ENCODE measurements at regions not wholly inside any gene's neighbourhood (a gene's known extent, or its start where the extent isn't known, plus 50 kb on each side); places are given as distances from the start of the nearest gene placed in this dataset.

GRCh38 chr2:183269956-183270355 lies 145.7 kb downstream of the NUP35 start:
- intact Hi-C loops (cut with DNase I), result no loop called here
- DNase-seq, result no peak

GRCh38 chr2:183283209-183283608 lies 159.0 kb downstream of the NUP35 start:
- no peak for DNase-seq
- intact Hi-C loops (cut with DNase I), result no loop called here

- no peak for DNase-seq
- intact Hi-C loops (cut with DNase I), result no loop called here
Observed at GRCh38 chr2:183284606-183285005, 160.4 kb downstream of the NUP35 start.

GRCh38 chr2:183291436-183291835 lies 167.2 kb downstream of the NUP35 start:
- intact Hi-C loops (cut with DNase I), result no loop called here
- DNase-seq, result no peak

GRCh38 chr2:183292028-183292427 lies 167.8 kb downstream of the NUP35 start:
- intact Hi-C loops (cut with DNase I), result no loop called here

GRCh38 chr2:183339311-183339710 lies 215.1 kb downstream of the NUP35 start:
- DNase-seq, result no peak
- intact Hi-C loops (cut with DNase I), result no loop called here

More at GRCh38 chr2:183292028-183292427, 167.8 kb downstream of the NUP35 start:
- DNase-seq, result no peak

GRCh38 chr2:183341057-183341456 lies 216.8 kb downstream of the NUP35 start:
- intact Hi-C loops (cut with DNase I), result no loop called here
- no peak for DNase-seq

GRCh38 chr2:183347969-183348368 lies 223.7 kb downstream of the NUP35 start:
- intact Hi-C loops (cut with DNase I), result no loop called here
- DNase-seq, result no peak

GRCh38 chr2:183348492-183348891 lies 224.2 kb downstream of the NUP35 start:
- intact Hi-C loops (cut with DNase I), result no loop called here
- no peak for DNase-seq

- peak; percentile 35 to 94 (median 43) for DNase-seq
- intact Hi-C loops (cut with DNase I), result no loop called here
Observed at GRCh38 chr2:183349091-183349490, 224.8 kb downstream of the NUP35 start.

- DNase-seq, result peak in 2 of 10 donors; percentile 10 to 15
- intact Hi-C loops (cut with DNase I), result loop anchor here (5.0 kb wide), 1 partner anchor 113 kb away; no protein-coding TSS in a partner anchor
Observed at GRCh38 chr2:183359867-183360266, 235.6 kb downstream of the NUP35 start.

GRCh38 chr2:183371545-183371944 lies 247.3 kb downstream of the NUP35 start:
- intact Hi-C loops (cut with DNase I), result no loop called here
- no peak for DNase-seq

GRCh38 chr2:183375821-183376220 lies 251.6 kb downstream of the NUP35 start:
- intact Hi-C loops (cut with DNase I), result no loop called here
- DNase-seq, result no peak

GRCh38 chr2:183383854-183384253 lies 259.6 kb downstream of the NUP35 start:
- DNase-seq, result no peak
- intact Hi-C loops (cut with DNase I), result no loop called here

GRCh38 chr2:183389546-183390080 lies 265.4 kb downstream of the NUP35 start:
- peak in 2 of 10 donors; percentile 49 to 56 for DNase-seq
- intact Hi-C loops (cut with DNase I), result no loop called here

- intact Hi-C loops (cut with DNase I), result no loop called here
- DNase-seq, result peak in 2 of 10 donors; percentile 76 to 80
Observed at GRCh38 chr2:183390109-183390508, 265.9 kb downstream of the NUP35 start.

GRCh38 chr2:183404392-183404791 lies 280.1 kb downstream of the NUP35 start:
- peak in 2 of 10 donors; percentile 59 for DNase-seq
- intact Hi-C loops (cut with DNase I), result no loop called here

GRCh38 chr2:183408562-183408961 lies 284.3 kb downstream of the NUP35 start:
- DNase-seq, result no peak
- intact Hi-C loops (cut with DNase I), result no loop called here

GRCh38 chr2:183409662-183410061 lies 285.4 kb downstream of the NUP35 start:
- DNase-seq, result no peak
- intact Hi-C loops (cut with DNase I), result no loop called here

GRCh38 chr2:183416753-183417152 lies 292.5 kb downstream of the NUP35 start:
- DNase-seq, result no peak
- intact Hi-C loops (cut with DNase I), result no loop called here

GRCh38 chr2:183426825-183427224 lies 302.6 kb downstream of the NUP35 start:
- intact Hi-C loops (cut with DNase I), result no loop called here
- DNase-seq, result no peak

GRCh38 chr2:183427558-183427957 lies 303.3 kb downstream of the NUP35 start:
- intact Hi-C loops (cut with DNase I), result no loop called here
- no peak for DNase-seq

- DNase-seq, result no peak
Observed at GRCh38 chr2:183428881-183429280, 304.6 kb downstream of the NUP35 start.

More at GRCh38 chr2:183428881-183429280, 304.6 kb downstream of the NUP35 start:
- intact Hi-C loops (cut with DNase I), result no loop called here
